IMR-90 (cell line): ENCODE measurements at regions not wholly inside any gene's neighbourhood (a gene's known extent, or its start where the extent isn't known, plus 50 kb on each side); places are given as distances from the start of the nearest gene placed in this dataset.

Source experiments
- BHLHE40 ChIP-seq: fragments of 150-350 bp; IDR thresholded peaks from 2 replicates; pipeline ENCODE4 v1.6.1; 2016; ENCODE audit warnings: mild to moderate bottlenecking, low read depth, low read length
- CEBPB ChIP-seq: IDR thresholded peaks from 2 replicates; pipeline ENCODE4 v1.6.1; 2012; ENCODE audit warnings: low read depth, low read length, improper control_type of control experiment
- CHD1 ChIP-seq: IDR thresholded peaks from 2 replicates; pipeline ENCODE4 v1.6.1; 2012; ENCODE audit warnings: low read depth, low read length, improper control_type of control experiment
- CTCF ChIP-seq: conservative IDR thresholded peaks from 2 replicates; pipeline ENCODE4 v1.5.1; 2012; ENCODE audit warnings: mild to moderate bottlenecking, low read depth, low read length, improper control_type of control experiment
- ELK1 ChIP-seq: fragments of 150-350 bp; IDR thresholded peaks from 2 replicates; pipeline ENCODE4 v1.6.1; 2016; ENCODE audit warnings: low read depth, mild to moderate bottlenecking, low read length, moderate library complexity, borderline replicate concordance
- MAFK ChIP-seq: IDR thresholded peaks from 2 replicates; pipeline ENCODE4 v1.6.1; 2012; ENCODE audit warnings: low read depth, low read length, improper control_type of control experiment
- MAZ ChIP-seq: IDR thresholded peaks from 2 replicates; pipeline ENCODE4 v1.6.1; 2012; ENCODE audit warnings: low read depth, mild to moderate bottlenecking, low read length, improper control_type of control experiment, moderate library complexity, borderline replicate concordance
- MXI1 ChIP-seq: IDR thresholded peaks from 2 replicates; pipeline ENCODE4 v1.6.1; 2012; ENCODE audit warnings: low read depth, mild to moderate bottlenecking, low read length, moderate library complexity, borderline replicate concordance
- POLR2A ChIP-seq: IDR thresholded peaks from 2 replicates; pipeline ENCODE4 v1.6.1; 2012; ENCODE audit warnings: mild to moderate bottlenecking, low read depth, low read length
- RAD21 ChIP-seq: IDR thresholded peaks from 2 replicates; pipeline ENCODE4 v1.6.1; 2012; ENCODE audit warnings: low read length, improper control_type of control experiment
- RCOR1 ChIP-seq: IDR thresholded peaks from 2 replicates; pipeline ENCODE4 v1.6.1; 2012; ENCODE audit warnings: mild to moderate bottlenecking, low read length, improper control_type of control experiment; ENCODE audit not compliant: insufficient replicate concordance
- RFX5 ChIP-seq: IDR thresholded peaks from 2 replicates; pipeline ENCODE4 v1.8.0; 2012; ENCODE audit warnings: low read depth, mild to moderate bottlenecking, low read length, moderate library complexity
- SMC3 ChIP-seq: fragments of 150-350 bp; IDR thresholded peaks from 2 replicates; pipeline ENCODE4 v1.6.1; 2016; ENCODE audit warnings: low read depth, mild to moderate bottlenecking, antibody characterized with exemption, low read length, moderate library complexity
- USF2 ChIP-seq: fragments of 150-350 bp; IDR thresholded peaks from 2 replicates; pipeline ENCODE4 v1.6.1; 2017; ENCODE audit warnings: mild to moderate bottlenecking, antibody characterized with exemption, low read length, low read depth

GRCh38 chr6:54665278-54665677 lies 181.3 kb upstream of the FAM83B start:
- TF ChIP-seq SMC3, result no peak
- no peak for TF ChIP-seq RCOR1
- TF ChIP-seq CTCF, result no peak
- TF ChIP-seq ELK1, result no peak
- TF ChIP-seq RAD21, result no peak
- no peak for TF ChIP-seq MAFK
- no peak for TF ChIP-seq POLR2A
- no peak for TF ChIP-seq MAZ
- TF ChIP-seq USF2, result no peak
- TF ChIP-seq CEBPB, result no peak
- no peak for TF ChIP-seq RFX5
- TF ChIP-seq MXI1, result no peak
- no peak for TF ChIP-seq CHD1
- TF ChIP-seq BHLHE40, result no peak
